Sigmoid colon (tissue), 6 donors: ENCODE measurements at regions not wholly inside any gene's neighbourhood (a gene's known extent, or its start where the extent isn't known, plus 50 kb on each side); places are given as distances from the start of the nearest gene placed in this dataset.

Experiments
- DNase-seq: peaks from one replicate; pipeline ENCODE4 v3.0.0-alpha.2; 2019
- H3K27ac ChIP-seq, 4 donors: fragments of 200-600 bp; sonication (generic); one replicate each; pipeline ENCODE4 v1.5.1; 2016 to 2019; ENCODE audit warnings: mild to moderate bottlenecking in 1 of 4
- H3K27me3 ChIP-seq, 3 donors: fragments of 200-600 bp; sonication (generic); one replicate each; pipeline ENCODE4 v1.5.1; 2019; ENCODE audit warnings: mild to moderate bottlenecking in 1 of 3
- H3K36me3 ChIP-seq, 4 donors: fragments of 200-600 bp; sonication (generic); one replicate each; pipeline ENCODE4 v1.5.1; 2016 to 2019
- H3K4me1 ChIP-seq, 4 donors: fragments of 200-600 bp; sonication (generic); one replicate each; pipeline ENCODE4 v1.5.1; 2017 to 2019
- H3K4me3 ChIP-seq, 4 donors: fragments of 200-600 bp; sonication (generic); one replicate each; pipeline ENCODE4 v1.5.1; 2017 to 2019; ENCODE audit warnings: mild to moderate bottlenecking in 2 of 4, moderate library complexity in 1 of 4
- H3K9me3 ChIP-seq, 4 donors: fragments of 200-600 bp in 3 of 4; sonication (generic) in 3 of 4; one replicate each; pipeline versions ENCODE4 v1.5.1 to v1.6.1; 2013 to 2019
- CTCF ChIP-seq, 4 experiments: fragments of 450-650 bp in 3 of 4; fragments of 200-600 bp in 1 of 4; IDR thresholded peaks; one replicate each; pipeline ENCODE4 v1.5.1; 2016 to 2019; ENCODE audit warnings: antibody characterized with exemption in 4 of 4, mild to moderate bottlenecking in 3 of 4, moderate library complexity in 2 of 4
- EP300 ChIP-seq, 4 donors: sonication (generic); formaldehyde crosslinking; IDR thresholded peaks; one replicate each; pipeline ENCODE4 v1.6.1; 2017; ENCODE audit warnings: antibody characterized with exemption in 4 of 4
- POLR2A ChIP-seq, 2 donors: fragments of 450-650 bp; IDR thresholded peaks; one replicate each; pipeline ENCODE4 v1.6.1; 2016; ENCODE audit warnings: antibody characterized with exemption in 2 of 2, mild to moderate bottlenecking in 2 of 2, moderate library complexity in 2 of 2
- POLR2AphosphoS5 ChIP-seq, 4 donors: sonication (generic); formaldehyde crosslinking; IDR thresholded peaks; one replicate each; pipeline ENCODE4 v1.6.1; 2017; ENCODE audit warnings: antibody characterized with exemption in 4 of 4
- WGBS, 2 donors: extraction: QIAGEN DNeasy Blood & Tissue Kit; methylation state at CpG; one replicate each; pipeline ENCODE4 v1.1.7; 2013; 5-methylcytosine and 5-hydroxymethylcytosine counted together
- intact Hi-C: fragments of 100-400 bp; cut with DNase I; formaldehyde crosslinking; loops from one replicate; pipeline ENCODE4 v1.15.1; 2023
- donor health status: healthy with polysubstance abuse.
- donor health status: healthy.

- intact Hi-C loops, result no loop called here
- Histone ChIP-seq H3K27me3 (no peaks in the 10 kb centered on the region), H3K9me3 (no peaks in the 10 kb centered on the region), H3K36me3 (no peaks in the 10 kb centered on the region), H3K27ac (no peak overlapping the region), H3K4me3 (no peak overlapping the region), H3K4me1 (peaks cover 0 to 5% (median 1%) of the 10 kb centered on the region in 4 donors)
- 41 to 64% methylated on average over 2 of the region's 2 CpGs for WGBS, 2 donors
- DNase-seq, result no peak
- no peak for TF ChIP-seq POLR2AphosphoS5 (IDR thresholded peaks at IDR 0.05)
- no peak for TF ChIP-seq POLR2A (IDR thresholded peaks at IDR 0.05)
- no peak for TF ChIP-seq EP300 (IDR thresholded peaks at IDR 0.05)
- TF ChIP-seq CTCF (IDR thresholded peaks at IDR 0.05), result no peak
Observed at GRCh38 chr5:57611177-57611576, 128.6 kb upstream of the ACTBL2 start.

GRCh38 chr5:57608542-57608941, 125.9 kb upstream of the ACTBL2 start:
- TF ChIP-seq CTCF (IDR thresholded peaks at IDR 0.05), result no peak
- intact Hi-C loops, result no loop called here
- no peaks in the 10 kb centered on the region for H3K9me3 ChIP-seq
- H3K27me3 ChIP-seq, result no peaks in the 10 kb centered on the region
- no peaks in the 10 kb centered on the region for H3K36me3 ChIP-seq
- H3K4me1 ChIP-seq, result no peaks in the 10 kb centered on the region
- H3K4me3 ChIP-seq, result no peak overlapping the region
- no peak for DNase-seq
- H3K27ac ChIP-seq, result no peak overlapping the region

- WGBS, 2 donors, result 79 to 86% methylated on average over 4 of the region's 4 CpGs
- Histone ChIP-seq H3K4me1 (no peaks in the 10 kb centered on the region), H3K4me3 (no peak overlapping the region), H3K36me3 (no peaks in the 10 kb centered on the region), H3K9me3 (no peaks in the 10 kb centered on the region), H3K27me3 (no peaks in the 10 kb centered on the region), H3K27ac (no peak overlapping the region)
- intact Hi-C loops, result no loop called here
- TF ChIP-seq POLR2A (IDR thresholded peaks at IDR 0.05), result no peak
- TF ChIP-seq POLR2AphosphoS5 (IDR thresholded peaks at IDR 0.05), result no peak
- TF ChIP-seq CTCF (IDR thresholded peaks at IDR 0.05), result no peak
- TF ChIP-seq EP300 (IDR thresholded peaks at IDR 0.05), result no peak
- DNase-seq, result no peak
Observed at GRCh38 chr5:57601996-57602395, 119.4 kb upstream of the ACTBL2 start.

- no peak overlapping the region for H3K27ac ChIP-seq
- no peak for DNase-seq
- WGBS, 2 donors, result 46 to 63% methylated on average over 1 of the region's 1 CpG
- TF ChIP-seq CTCF (IDR thresholded peaks at IDR 0.05) (no peak), EP300 (IDR thresholded peaks at IDR 0.05) (no peak), POLR2A (IDR thresholded peaks at IDR 0.05) (no peak), POLR2AphosphoS5 (IDR thresholded peaks at IDR 0.05) (no peak)
- no peaks in the 10 kb centered on the region for H3K36me3 ChIP-seq
- intact Hi-C loops, result no loop called here
- H3K4me3 ChIP-seq, result no peak overlapping the region
- no peaks in the 10 kb centered on the region for H3K4me1 ChIP-seq
- H3K27me3 ChIP-seq, result no peaks in the 10 kb centered on the region
- H3K9me3 ChIP-seq, result no peaks in the 10 kb centered on the region
Observed at GRCh38 chr5:57600321-57600720, 117.7 kb upstream of the ACTBL2 start.

- H3K36me3 ChIP-seq, result no peaks in the 10 kb centered on the region
- no peaks in the 10 kb centered on the region for H3K9me3 ChIP-seq
- H3K4me3 ChIP-seq, result no peak overlapping the region
- H3K27me3 ChIP-seq, result no peaks in the 10 kb centered on the region
- H3K4me1 ChIP-seq, result no peaks in the 10 kb centered on the region
- no peak for DNase-seq
- WGBS, 2 donors, result 65 to 67% methylated on average over 3 of the region's 3 CpGs
- intact Hi-C loops, result no loop called here
- H3K27ac ChIP-seq, result peak overlapping the region in 2 of 4 donors; percentile 5 to 11
- TF ChIP-seq EP300 (IDR thresholded peaks at IDR 0.05), result no peak
- TF ChIP-seq CTCF (IDR thresholded peaks at IDR 0.05), result no peak
- TF ChIP-seq POLR2A (IDR thresholded peaks at IDR 0.05), result no peak
- TF ChIP-seq POLR2AphosphoS5 (IDR thresholded peaks at IDR 0.05), result no peak
Observed at GRCh38 chr5:57598756-57599155, 116.1 kb upstream of the ACTBL2 start.
